HepG2 (cell line): ENCODE measurements at regions not wholly inside any gene's neighbourhood (a gene's known extent, or its start where the extent isn't known, plus 50 kb on each side); places are given as distances from the start of the nearest gene placed in this dataset.

Source experiments
- AKNA ChIP-seq: sonication (generic); formaldehyde crosslinking; IDR thresholded peaks from 2 replicates; pipeline ENCODE4 v1.4.0; 2020; ENCODE audit warnings: missing genetic modification reagents, borderline replicate concordance
- ERF ChIP-seq: IDR thresholded peaks from 2 replicates; pipeline ENCODE4 v1.6.1; 2018; ENCODE audit warnings: missing biosample characterization, missing genetic modification reagents
- GPN1 ChIP-seq: sonication (generic); formaldehyde crosslinking; IDR thresholded peaks from 2 replicates; pipeline ENCODE4 v1.5.1; 2020; ENCODE audit warnings: missing genetic modification reagents, borderline replicate concordance
- HDAC1 ChIP-seq: sonication (generic); formaldehyde crosslinking; IDR thresholded peaks from 2 replicates; pipeline ENCODE4 v1.5.1; 2020; ENCODE audit warnings: mild to moderate bottlenecking, missing genetic modification reagents
- HOXD1 ChIP-seq: sonication (generic); formaldehyde crosslinking; IDR thresholded peaks from 2 replicates; pipeline ENCODE4 v1.5.0; 2020; ENCODE audit warnings: missing genetic modification reagents
- JUNB ChIP-seq: sonication (generic); formaldehyde crosslinking; IDR thresholded peaks from 2 replicates; pipeline ENCODE4 v1.8.0; 2022; ENCODE audit warnings: missing genetic modification reagents, mild to moderate bottlenecking, borderline replicate concordance
- KMT2A ChIP-seq: sonication (generic); formaldehyde crosslinking; IDR thresholded peaks from 2 replicates; pipeline ENCODE4 v1.4.0; 2020; ENCODE audit warnings: missing genetic modification reagents
- SKIL ChIP-seq: sonication (generic); formaldehyde crosslinking; IDR thresholded peaks from 2 replicates; pipeline ENCODE4 v1.8.0; 2022; ENCODE audit warnings: missing genetic modification reagents, mild to moderate bottlenecking, moderate library complexity, borderline replicate concordance
- ZNF550 ChIP-seq: sonication (generic); formaldehyde crosslinking; IDR thresholded peaks from 2 replicates; pipeline ENCODE4 v1.4.0; 2020; ENCODE audit warnings: mild to moderate bottlenecking, missing genetic modification reagents, borderline replicate concordance
- ZNF569 ChIP-seq: sonication (generic); formaldehyde crosslinking; IDR thresholded peaks from 2 replicates; pipeline ENCODE4 v1.5.0; 2020; ENCODE audit warnings: mild to moderate bottlenecking, missing genetic modification reagents, moderate library complexity, borderline replicate concordance
- ZNF772 ChIP-seq: sonication (generic); formaldehyde crosslinking; IDR thresholded peaks from 2 replicates; pipeline ENCODE4 v1.5.0; 2020; ENCODE audit warnings: mild to moderate bottlenecking, missing genetic modification reagents
- ZNF776 ChIP-seq: sonication (generic); formaldehyde crosslinking; IDR thresholded peaks from 2 replicates; pipeline ENCODE4 v1.4.0; 2020; ENCODE audit warnings: mild to moderate bottlenecking, missing genetic modification reagents
- TF ChIP-seq, protein P1 (sequence below): sonication (generic); formaldehyde crosslinking; conservative IDR thresholded peaks from 2 replicates; pipeline ENCODE4 v1.4.0; 2020; ENCODE audit warnings: mild to moderate bottlenecking, missing genetic modification reagents, moderate library complexity
- TF ChIP-seq, protein P2 (sequence below): sonication (generic); formaldehyde crosslinking; IDR thresholded peaks from 2 replicates; pipeline ENCODE4 v1.5.0; 2020; ENCODE audit warnings: mild to moderate bottlenecking, low read depth, missing genetic modification reagents, borderline replicate concordance
- TF ChIP-seq, protein P3 (sequence below): sonication (generic); formaldehyde crosslinking; IDR thresholded peaks from 2 replicates; pipeline ENCODE4 v1.5.0; 2020; ENCODE audit warnings: missing genetic modification reagents, mild to moderate bottlenecking, borderline replicate concordance
- TF ChIP-seq, protein P4 (sequence below): IDR thresholded peaks from 2 replicates; pipeline ENCODE4 v1.6.1; 2018; ENCODE audit warnings: missing genetic modification reagents, mild to moderate bottlenecking, missing compliant biosample characterization

GRCh38 chr20:16119909-16120308 is 453.3 kb downstream of the KIF16B start (continued):
- TF ChIP-seq, protein P1, sequence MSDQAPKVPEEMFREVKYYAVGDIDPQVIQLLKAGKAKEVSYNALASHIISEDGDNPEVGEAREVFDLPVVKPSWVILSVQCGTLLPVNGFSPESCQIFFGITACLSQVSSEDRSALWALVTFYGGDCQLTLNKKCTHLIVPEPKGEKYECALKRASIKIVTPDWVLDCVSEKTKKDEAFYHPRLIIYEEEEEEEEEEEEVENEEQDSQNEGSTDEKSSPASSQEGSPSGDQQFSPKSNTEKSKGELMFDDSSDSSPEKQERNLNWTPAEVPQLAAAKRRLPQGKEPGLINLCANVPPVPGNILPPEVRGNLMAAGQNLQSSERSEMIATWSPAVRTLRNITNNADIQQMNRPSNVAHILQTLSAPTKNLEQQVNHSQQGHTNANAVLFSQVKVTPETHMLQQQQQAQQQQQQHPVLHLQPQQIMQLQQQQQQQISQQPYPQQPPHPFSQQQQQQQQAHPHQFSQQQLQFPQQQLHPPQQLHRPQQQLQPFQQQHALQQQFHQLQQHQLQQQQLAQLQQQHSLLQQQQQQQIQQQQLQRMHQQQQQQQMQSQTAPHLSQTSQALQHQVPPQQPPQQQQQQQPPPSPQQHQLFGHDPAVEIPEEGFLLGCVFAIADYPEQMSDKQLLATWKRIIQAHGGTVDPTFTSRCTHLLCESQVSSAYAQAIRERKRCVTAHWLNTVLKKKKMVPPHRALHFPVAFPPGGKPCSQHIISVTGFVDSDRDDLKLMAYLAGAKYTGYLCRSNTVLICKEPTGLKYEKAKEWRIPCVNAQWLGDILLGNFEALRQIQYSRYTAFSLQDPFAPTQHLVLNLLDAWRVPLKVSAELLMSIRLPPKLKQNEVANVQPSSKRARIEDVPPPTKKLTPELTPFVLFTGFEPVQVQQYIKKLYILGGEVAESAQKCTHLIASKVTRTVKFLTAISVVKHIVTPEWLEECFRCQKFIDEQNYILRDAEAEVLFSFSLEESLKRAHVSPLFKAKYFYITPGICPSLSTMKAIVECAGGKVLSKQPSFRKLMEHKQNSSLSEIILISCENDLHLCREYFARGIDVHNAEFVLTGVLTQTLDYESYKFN, result peak; percentile 91
- TF ChIP-seq HOXD1 (CRISPR knock-in tag), result no peak
- peak; percentile 58; the same call in 1 of the 2 replicates for TF ChIP-seq ERF (CRISPR knock-in tag)
- TF ChIP-seq GPN1 (CRISPR knock-in tag), result no peak
- no peak for TF ChIP-seq ZNF776
- no peak for TF ChIP-seq ZNF772
- TF ChIP-seq ZNF569 (CRISPR knock-in tag), result no peak
- no peak for TF ChIP-seq KMT2A (CRISPR knock-in tag)
- TF ChIP-seq HDAC1 (CRISPR knock-in tag), result peak; percentile 77
- no peak for TF ChIP-seq AKNA (CRISPR knock-in tag)
- TF ChIP-seq JUNB (CRISPR knock-in tag), result no peak
- TF ChIP-seq, protein P2, sequence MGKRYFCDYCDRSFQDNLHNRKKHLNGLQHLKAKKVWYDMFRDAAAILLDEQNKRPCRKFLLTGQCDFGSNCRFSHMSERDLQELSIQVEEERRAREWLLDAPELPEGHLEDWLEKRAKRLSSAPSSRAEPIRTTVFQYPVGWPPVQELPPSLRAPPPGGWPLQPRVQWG (CRISPR knock-in tag), result no peak
- no peak for TF ChIP-seq ZNF550
- TF ChIP-seq, protein P3, sequence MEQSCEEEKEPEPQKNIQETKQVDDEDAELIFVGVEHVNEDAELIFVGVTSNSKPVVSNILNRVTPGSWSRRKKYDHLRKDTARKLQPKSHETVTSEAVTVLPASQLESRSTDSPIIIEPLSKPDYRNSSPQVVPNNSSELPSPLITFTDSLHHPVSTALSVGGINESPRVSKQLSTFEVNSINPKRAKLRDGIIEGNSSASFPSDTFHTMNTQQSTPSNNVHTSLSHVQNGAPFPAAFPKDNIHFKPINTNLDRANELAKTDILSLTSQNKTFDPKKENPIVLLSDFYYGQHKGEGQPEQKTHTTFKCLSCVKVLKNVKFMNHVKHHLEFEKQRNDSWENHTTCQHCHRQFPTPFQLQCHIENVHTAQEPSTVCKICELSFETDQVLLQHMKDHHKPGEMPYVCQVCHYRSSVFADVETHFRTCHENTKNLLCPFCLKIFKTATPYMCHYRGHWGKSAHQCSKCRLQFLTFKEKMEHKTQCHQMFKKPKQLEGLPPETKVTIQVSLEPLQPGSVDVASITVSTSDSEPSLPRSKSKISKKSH (CRISPR knock-in tag), result no peak
- no peak for TF ChIP-seq SKIL (CRISPR knock-in tag)
- TF ChIP-seq, protein P4, sequence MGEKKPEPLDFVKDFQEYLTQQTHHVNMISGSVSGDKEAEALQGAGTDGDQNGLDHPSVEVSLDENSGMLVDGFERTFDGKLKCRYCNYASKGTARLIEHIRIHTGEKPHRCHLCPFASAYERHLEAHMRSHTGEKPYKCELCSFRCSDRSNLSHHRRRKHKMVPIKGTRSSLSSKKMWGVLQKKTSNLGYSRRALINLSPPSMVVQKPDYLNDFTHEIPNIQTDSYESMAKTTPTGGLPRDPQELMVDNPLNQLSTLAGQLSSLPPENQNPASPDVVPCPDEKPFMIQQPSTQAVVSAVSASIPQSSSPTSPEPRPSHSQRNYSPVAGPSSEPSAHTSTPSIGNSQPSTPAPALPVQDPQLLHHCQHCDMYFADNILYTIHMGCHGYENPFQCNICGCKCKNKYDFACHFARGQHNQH (CRISPR knock-in tag), result 0 out of 2 replicates have a peak, but pooled peaks have one; percentile 38
